ENCODE measurements at regions not wholly inside any gene's neighbourhood (a gene's known extent, or its start where the extent isn't known, plus 50 kb on each side); places are given as distances from the start of the nearest gene placed in this dataset.

DNA sequence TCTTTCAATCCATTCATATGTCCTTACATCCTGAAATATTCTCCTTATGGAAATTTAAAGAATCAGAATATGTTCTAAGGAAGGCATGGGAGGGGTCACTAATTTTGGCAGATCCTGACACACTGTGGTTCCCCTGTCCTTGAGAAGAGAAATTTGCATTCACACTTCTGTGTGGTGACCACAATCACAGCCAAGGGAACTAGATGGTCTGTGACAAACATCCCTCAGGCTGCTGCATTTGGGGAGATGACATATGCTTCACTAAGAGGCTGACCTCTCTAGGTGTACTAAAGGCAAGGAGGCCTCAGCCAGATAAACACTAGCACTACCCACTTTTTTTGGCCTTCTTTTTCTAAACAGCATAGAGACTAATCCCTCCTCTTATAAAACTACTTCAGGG is 129.6 kb downstream of the MREG start:
- Histone ChIP-seq H3K27ac (no peak overlapping the region), H3K36me3 (no peaks in the 10 kb centered on the region), H3K4me3 (ENCODE audit: low read depth in 1 of 2, low read length in 1 of 2) (no peak overlapping the region), H3K4me1 (ENCODE audit: control insufficient read depth in 1 of 2, insufficient read depth in 1 of 2, low read depth in 1 of 2, low read length in 1 of 2) (no peaks in the 10 kb centered on the region), H3K27me3 (no peaks in the 10 kb centered on the region), H3K9me3 (no peaks in the 10 kb centered on the region)
- TF ChIP-seq, protein P1, sequence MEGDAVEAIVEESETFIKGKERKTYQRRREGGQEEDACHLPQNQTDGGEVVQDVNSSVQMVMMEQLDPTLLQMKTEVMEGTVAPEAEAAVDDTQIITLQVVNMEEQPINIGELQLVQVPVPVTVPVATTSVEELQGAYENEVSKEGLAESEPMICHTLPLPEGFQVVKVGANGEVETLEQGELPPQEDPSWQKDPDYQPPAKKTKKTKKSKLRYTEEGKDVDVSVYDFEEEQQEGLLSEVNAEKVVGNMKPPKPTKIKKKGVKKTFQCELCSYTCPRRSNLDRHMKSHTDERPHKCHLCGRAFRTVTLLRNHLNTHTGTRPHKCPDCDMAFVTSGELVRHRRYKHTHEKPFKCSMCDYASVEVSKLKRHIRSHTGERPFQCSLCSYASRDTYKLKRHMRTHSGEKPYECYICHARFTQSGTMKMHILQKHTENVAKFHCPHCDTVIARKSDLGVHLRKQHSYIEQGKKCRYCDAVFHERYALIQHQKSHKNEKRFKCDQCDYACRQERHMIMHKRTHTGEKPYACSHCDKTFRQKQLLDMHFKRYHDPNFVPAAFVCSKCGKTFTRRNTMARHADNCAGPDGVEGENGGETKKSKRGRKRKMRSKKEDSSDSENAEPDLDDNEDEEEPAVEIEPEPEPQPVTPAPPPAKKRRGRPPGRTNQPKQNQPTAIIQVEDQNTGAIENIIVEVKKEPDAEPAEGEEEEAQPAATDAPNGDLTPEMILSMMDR (IDR thresholded peaks at IDR 0.05): no peak

DNA sequence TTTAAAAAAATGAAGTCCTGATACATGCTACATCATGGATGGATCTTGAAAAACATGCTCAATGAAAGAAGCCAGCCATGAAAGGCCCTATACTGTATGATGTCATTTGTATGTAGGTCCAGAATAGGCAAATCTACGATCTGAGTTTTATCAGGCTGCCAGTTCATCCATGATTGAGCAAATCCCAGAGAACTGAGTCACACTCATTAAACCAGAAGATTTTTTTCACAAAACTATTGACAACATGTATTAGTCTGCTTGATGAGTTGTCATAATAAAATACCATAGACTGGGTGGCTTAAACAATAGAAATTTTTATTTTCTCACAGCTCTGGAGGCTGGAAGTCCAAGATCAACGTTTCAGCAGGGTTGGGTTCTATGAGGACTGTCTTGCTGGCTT is 130.7 kb downstream of the MREG start:
- TF ChIP-seq, protein P1 (IDR thresholded peaks at IDR 0.05): no peak
- no peaks in the 10 kb centered on the region for H3K36me3 ChIP-seq
- H3K4me1 ChIP-seq (ENCODE audit: control insufficient read depth in 1 of 2, insufficient read depth in 1 of 2, low read depth in 1 of 2, low read length in 1 of 2): no peaks in the 10 kb centered on the region
- H3K9me3 ChIP-seq: no peaks in the 10 kb centered on the region
- H3K4me3 ChIP-seq (ENCODE audit: low read depth in 1 of 2, low read length in 1 of 2): no peak overlapping the region
- H3K27ac ChIP-seq: no peak overlapping the region
- no peaks in the 10 kb centered on the region for H3K27me3 ChIP-seq

- Histone ChIP-seq H3K4me1 (ENCODE audit: control insufficient read depth in 1 of 2, insufficient read depth in 1 of 2, low read depth in 1 of 2, low read length in 1 of 2) (no peaks in the 10 kb centered on the region), H3K27me3 (no peaks in the 10 kb centered on the region)
Measured at GRCh38 chr2:215881582-215881981, 131.8 kb downstream of the MREG start.

GRCh38 chr2:215880970-215881369 is 132.4 kb downstream of the MREG start:
- H3K4me3 ChIP-seq (ENCODE audit: low read depth in 1 of 2, low read length in 1 of 2): no peak overlapping the region
- no peaks in the 10 kb centered on the region for H3K4me1 ChIP-seq (ENCODE audit: control insufficient read depth in 1 of 2, insufficient read depth in 1 of 2, low read depth in 1 of 2, low read length in 1 of 2)
- H3K27ac ChIP-seq: no peak overlapping the region
- TF ChIP-seq, protein P1 (IDR thresholded peaks at IDR 0.05): no peak
- no peaks in the 10 kb centered on the region for H3K36me3 ChIP-seq
- no peaks in the 10 kb centered on the region for H3K27me3 ChIP-seq
- H3K9me3 ChIP-seq: no peaks in the 10 kb centered on the region

More at GRCh38 chr2:215881582-215881981, 131.8 kb downstream of the MREG start:
- Histone ChIP-seq H3K27ac (no peak overlapping the region), H3K9me3 (no peaks in the 10 kb centered on the region), H3K4me3 (ENCODE audit: low read depth in 1 of 2, low read length in 1 of 2) (no peak overlapping the region), H3K36me3 (no peaks in the 10 kb centered on the region)
- TF ChIP-seq, protein P1 (IDR thresholded peaks at IDR 0.05): no peak

DNA sequence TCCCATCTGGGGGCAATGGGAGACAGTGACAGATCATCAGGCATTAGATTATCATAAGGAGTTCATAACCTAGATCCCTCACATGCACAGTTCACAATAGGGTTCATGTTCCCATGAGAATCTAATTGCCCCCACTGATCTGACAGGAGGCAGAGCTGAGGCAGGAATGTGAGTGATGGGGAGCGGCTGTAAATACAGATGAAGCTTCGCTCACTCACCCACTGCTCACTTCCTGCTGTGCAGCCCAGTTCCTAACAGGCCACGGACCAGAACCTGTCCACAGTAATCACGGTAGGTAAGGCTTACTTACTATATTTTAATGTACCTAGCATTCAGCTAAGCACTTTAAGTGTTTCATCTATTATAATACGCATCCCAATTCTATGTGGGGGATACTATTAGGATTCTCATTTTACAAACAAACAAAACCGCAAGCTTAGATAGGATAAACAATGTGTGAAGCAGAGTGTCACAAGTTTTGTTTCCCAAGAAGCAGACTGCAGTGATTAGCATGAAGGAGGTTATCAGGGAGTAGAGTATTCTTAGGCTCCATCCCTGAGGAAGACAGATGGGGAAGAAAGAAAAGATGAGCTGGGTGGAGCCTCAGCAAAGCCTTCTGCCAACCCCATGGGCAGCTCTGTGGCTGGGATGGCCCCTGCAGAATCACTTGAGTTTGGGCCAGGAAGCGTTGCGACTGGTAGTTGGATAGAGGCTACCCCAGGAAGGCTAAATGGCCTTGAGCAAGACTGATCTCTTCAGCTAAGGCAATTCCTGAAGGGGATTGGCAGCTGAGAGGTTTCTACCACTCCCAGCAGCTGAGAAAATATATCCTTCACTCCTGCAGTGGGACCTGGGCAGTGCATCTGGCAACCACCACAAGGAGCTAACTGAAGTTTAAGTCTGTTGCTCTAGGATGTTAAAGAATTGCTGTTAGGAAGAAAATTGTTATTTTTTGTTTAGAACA is 133.1 kb downstream of the MREG start:
- Histone ChIP-seq H3K27me3 (peaks cover 6% of the 10 kb centered on the region), H3K36me3 (no peaks in the 10 kb centered on the region), H3K4me1 (ENCODE audit: control insufficient read depth in 1 of 2, insufficient read depth in 1 of 2, low read depth in 1 of 2, low read length in 1 of 2) (no peaks in the 10 kb centered on the region), H3K9me3 (no peaks in the 10 kb centered on the region), H3K4me3 (ENCODE audit: low read depth in 1 of 2, low read length in 1 of 2) (no peak overlapping the region), H3K27ac (no peak overlapping the region)
- TF ChIP-seq, protein P1 (IDR thresholded peaks at IDR 0.05): no peak
